Esophagus muscularis mucosa (tissue), 4 donors: ENCODE measurements at regions not wholly inside any gene's neighbourhood (a gene's known extent, or its start where the extent isn't known, plus 50 kb on each side); places are given as distances from the start of the nearest gene placed in this dataset.

Source experiments
- CTCF ChIP-seq, 3 experiments: fragments of 200-600 bp in 2 of 3; fragments of 450-650 bp in 1 of 3; sonication (generic) in 2 of 3; IDR thresholded peaks; one replicate each; pipeline ENCODE4 v1.5.1; 2017 to 2019; ENCODE audit warnings: antibody characterized with exemption in 3 of 3, mild to moderate bottlenecking in 2 of 3, moderate library complexity in 1 of 3
- EP300 ChIP-seq: sonication (generic); formaldehyde crosslinking; IDR thresholded peaks from one replicate; pipeline ENCODE4 v1.6.1; 2017; ENCODE audit warnings: antibody characterized with exemption
- POLR2A ChIP-seq: fragments of 450-650 bp; IDR thresholded peaks from one replicate; pipeline ENCODE4 v1.6.1; 2017; ENCODE audit warnings: antibody characterized with exemption, moderate library complexity, mild to moderate bottlenecking, low read depth

DNA sequence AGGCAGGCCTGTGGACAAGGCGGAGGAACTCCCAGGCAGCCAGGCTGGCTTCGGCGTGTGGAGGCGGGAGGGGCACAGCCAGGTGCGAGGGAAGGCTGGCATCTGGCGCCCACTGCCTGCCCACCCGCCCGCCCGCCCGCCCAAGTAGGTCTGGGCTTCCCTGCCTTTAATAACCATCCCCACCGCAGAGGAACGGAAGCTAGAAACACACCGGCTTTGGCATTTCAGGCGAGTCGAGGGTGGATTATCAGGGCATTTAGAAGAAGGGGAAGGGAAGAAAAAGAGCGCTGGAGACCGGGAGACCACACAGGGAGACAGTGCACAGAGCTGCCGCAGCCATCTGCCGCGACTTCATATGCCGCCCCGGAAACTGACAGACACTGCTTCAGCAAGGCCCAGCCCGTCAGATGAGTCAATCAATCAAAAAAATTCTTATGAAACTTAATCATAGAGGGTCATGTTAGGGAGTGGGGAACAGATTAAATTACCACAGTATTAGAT lies 199.7 kb downstream of the TSHZ3 start:
- no peak for TF ChIP-seq CTCF (IDR thresholded peaks at IDR 0.05)
- no peak for TF ChIP-seq POLR2A
- TF ChIP-seq EP300 = no peak
